Posterior cingulate gyrus (tissue), 11 donors: ENCODE measurements at regions not wholly inside any gene's neighbourhood (a gene's known extent, or its start where the extent isn't known, plus 50 kb on each side); places are given as distances from the start of the nearest gene placed in this dataset.

Experiments
- DNase-seq, 10 donors: peaks; one replicate each; pipeline versions ENCODE4 v3.0.0 to v3.0.0-alpha.2; 2020 to 2021; ENCODE audit warnings: mixed read lengths in 3 of 10
- intact Hi-C: fragments of 100-400 bp; cut with DNase I; formaldehyde crosslinking; loops from one replicate; pipeline ENCODE4 v1.15.1; 2023

DNA sequence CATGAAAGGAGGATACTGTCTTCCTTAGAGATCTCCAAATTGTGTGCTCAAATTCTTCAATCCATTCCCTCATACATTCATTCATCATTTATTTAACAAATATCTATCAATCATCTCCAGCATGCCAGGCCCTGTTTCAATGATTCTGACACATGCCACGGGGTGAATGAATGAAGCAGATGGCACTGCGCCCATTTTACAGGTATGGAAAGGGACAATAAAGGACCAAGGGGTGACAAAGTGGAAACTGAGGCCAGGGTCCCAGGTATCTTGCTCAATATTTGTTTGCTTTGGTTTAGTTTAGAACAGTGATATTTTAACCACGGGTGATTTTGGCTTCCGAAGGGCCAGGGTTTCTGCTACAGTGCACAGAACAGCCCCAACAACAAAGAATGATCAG lies 321.6 kb upstream of the RUNX1 start:
- no peak for DNase-seq
- intact Hi-C loops = no loop called here

DNA sequence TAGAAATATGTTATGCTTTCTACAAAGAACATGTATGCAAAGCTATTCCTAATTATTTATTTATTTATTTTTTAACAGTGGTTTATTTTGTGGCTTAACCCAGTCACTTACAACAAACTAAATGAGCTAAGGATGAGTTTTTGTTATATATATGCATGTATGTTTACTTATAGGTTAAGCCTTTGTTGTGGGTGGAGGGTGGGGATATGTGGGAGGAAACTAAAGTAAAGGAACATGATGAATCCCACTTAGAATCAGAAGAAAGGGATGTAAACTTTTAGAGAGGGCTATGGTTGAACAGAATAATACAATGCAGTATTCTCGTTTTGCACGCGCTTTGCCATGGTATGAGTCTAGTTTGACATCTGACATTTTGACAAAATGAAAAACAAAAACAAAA lies 321.0 kb upstream of the RUNX1 start:
- intact Hi-C loops = no loop called here
- DNase-seq = no peak

DNA sequence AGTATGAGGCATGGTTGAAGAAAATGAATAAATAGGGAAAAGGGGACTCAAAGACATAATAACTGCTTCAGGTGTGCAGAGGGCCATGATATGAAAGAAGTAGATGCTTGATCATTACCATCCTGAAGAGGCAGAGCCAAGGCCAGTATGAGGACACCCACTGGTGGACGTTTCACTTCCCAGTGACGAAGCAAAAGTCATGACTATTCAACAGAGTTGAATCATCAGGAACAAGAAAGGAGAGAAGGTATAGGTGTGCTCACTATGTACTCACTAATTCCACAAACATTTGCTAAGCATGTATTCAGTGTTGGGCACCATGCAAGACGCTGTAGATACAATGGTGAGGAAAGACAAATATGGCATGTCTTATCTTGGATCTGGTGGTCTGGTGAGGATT lies 319.2 kb upstream of the RUNX1 start:
- intact Hi-C loops = no loop called here
- no peak for DNase-seq

DNA sequence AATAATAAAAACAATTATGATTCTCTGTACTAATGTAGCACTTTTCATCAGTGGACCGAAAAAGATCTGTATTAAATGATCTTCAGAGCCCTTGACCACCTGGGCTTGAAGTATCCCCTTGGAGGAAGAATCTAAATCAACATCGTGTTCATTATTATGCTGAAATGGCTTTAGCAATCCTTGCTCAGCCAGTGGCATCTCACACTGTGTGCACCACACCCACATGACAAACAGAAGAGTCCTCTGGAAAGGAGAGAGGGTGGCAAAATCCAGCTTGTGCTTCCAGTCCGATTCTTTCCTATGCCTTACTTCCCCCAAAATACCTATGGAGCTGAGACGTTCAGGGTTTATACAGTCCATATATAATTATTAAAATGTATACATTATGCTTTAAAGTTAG lies 318.5 kb upstream of the RUNX1 start:
- no peak for DNase-seq
- intact Hi-C loops = no loop called here

DNA sequence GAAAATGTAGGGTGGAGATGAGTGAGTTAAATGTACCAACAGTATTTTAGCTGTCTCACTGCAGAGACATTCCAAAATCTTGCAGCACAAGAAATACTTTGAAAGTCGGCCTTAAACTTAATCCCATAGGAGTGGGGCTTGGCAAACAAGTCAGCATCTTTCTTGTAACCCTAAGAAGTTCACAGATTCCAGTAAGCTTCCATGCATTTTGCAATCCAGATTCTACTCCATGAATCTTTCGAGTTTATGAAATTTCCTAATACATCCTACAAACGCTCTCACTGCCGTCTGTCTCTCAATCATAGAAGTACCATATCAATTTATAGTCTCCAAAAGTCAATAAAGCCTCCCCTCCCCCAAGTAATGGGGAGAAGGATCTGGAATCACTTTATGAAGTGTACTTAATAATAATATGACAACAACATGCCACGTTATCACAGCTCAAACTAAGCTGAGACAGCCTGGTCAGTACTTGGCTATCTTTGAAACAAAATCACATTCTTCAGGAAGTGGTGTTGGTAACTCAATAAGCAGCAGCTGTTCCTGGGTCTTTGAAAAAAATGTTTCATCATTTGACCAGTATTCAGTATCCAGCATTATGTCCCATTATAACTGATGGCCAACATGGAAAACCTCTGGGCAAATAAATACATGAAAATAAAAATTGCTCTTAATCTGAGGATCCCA lies 317.4 kb upstream of the RUNX1 start:
- intact Hi-C loops = no loop called here
- DNase-seq = no peak

DNA sequence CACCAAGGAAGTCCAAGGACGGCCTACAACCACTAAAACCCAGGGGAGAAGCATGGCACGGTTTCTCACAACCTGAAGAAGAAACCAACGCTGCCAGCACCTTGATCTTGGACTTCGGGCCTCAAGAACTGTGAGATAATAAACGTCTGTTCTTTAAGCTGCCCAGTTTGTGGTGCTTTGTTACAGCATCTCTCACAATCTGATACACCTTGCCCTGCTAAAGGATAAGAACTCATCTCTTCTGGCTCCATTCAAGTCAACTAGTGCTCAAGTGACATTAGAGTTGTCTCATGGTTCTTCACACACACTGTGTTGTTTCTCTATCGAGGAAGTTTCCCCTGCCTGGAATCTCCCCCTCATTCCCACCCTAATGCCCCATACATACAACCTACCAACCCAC lies 314.4 kb upstream of the RUNX1 start:
- intact Hi-C loops = no loop called here
- DNase-seq = no peak

DNA sequence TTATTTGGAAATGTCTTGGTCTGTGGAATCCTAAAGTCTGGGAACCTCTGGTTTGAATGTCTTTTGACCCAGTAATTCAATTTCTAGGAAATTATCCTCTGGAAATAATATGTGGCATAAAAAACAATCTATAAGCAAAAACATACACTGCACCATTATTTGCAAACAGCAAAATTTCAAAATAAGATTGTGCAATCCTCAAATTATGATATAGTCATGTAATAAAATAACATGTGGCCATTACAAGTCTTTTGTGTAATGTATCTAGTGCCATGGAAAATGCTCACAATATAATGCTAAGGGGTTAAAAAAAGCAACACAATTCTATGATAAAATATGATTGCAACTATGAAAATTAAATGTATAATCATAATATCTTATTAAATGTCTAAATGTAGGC lies 312.9 kb upstream of the RUNX1 start:
- intact Hi-C loops = no loop called here
- no peak for DNase-seq

DNA sequence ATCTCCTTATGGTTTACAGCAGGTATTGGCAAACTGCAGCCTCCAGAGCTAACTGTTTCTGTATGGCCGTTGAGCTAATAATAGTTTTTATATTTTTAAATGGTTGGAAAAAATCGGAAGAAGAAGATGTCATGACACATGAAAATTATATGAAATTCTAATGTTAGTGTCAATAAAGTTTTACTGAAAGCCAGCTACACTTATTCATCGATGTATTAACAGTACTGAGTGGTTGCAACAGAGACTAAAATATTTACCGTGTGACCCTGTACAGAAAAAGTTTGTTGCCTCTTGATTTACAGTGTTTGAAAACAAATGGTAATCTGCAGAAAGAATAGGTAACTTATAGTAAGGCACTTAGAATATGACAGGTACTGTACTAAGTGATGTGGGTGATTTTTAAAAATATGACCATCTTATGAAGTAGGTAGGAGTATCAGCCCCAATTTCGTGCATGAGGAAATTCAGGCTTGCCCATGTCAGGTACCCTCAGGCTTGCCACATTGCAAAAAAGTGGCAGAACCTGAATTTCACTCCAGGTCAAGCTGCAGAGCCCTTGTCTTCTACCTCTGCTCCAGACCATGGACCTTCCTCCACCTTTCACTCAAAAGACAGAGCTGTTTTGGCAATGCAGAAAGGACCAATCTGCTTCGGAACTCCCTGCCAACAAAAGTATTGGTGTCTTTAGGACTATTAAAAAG lies 311.9 kb upstream of the RUNX1 start:
- intact Hi-C loops = no loop called here
- DNase-seq = no peak

DNA sequence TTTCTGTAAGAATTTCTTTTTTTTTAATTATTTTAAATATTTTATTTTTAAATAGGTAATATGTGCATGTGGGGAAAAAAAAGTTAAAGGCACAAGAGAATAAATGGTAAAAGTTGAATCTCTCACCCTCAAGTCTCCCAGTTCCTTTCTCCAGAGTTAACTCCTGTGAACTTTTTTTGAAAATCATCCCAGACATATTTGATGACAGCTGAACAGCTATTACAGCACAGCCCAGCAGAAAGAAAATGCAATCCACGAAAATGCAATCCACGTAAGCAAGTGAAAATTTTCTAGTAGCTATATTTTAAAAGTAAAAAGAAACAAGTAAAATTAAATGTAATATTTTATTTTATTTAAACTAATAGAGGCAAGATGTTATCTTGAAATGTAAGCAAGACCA lies 310.0 kb upstream of the RUNX1 start:
- intact Hi-C loops = no loop called here
- DNase-seq = no peak

DNA sequence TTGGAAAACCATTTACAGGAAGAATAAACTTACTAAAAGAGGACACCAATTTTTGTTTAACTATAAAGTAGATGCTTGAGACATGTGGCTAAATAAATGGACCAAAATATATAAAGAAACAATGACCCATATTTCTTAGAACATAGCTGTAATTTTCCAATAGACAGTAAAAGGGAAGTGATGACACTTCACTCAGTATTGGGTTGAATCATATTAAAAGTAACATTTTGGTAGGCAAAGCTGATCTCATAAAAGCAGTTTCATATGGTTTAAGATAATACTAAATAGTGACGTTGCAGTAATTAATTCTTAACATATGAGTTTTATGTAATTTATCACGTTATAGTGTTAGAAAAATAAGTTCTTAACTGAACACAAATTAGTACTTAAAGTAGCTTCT lies 308.9 kb upstream of the RUNX1 start:
- intact Hi-C loops = no loop called here

DNA sequence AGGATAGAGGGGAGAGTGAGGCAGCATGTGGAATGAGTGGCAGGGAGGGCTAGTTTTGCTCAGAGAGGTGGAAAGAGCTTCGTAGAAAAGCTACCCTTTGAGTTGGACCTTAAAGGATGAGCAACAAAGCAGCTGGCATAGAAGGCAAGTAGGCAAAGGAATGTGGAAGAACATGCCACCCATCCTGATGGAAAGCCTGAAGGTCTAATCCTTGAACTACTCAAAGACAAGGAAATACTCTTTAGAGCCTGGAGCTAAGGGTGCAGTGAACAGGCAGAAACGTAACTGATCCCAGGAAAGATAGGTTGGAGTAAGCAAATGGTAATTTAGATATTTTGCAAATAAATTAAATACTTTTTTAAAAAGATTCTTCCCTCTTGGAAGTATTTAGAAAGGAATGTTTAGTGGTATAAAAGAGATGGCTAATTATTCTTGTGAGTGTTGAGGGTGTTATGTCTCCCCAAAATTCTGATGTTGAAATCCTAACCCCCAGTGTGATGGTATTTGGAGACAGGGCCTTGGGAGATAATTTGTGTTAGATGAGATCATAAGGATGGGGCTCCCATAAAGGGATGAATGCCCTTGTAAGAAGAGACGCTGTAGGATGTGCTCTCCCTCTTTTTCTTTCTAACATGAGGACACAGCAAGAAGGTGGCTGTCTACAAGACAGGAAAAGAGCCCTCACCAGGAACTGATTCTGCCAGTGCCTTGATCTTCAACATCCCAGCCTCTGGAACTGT lies 308.1 kb upstream of the RUNX1 start:
- DNase-seq = no peak
- intact Hi-C loops = no loop called here

More for the DNA sequence above, 308.9 kb upstream of the RUNX1 start:
- no peak for DNase-seq

DNA sequence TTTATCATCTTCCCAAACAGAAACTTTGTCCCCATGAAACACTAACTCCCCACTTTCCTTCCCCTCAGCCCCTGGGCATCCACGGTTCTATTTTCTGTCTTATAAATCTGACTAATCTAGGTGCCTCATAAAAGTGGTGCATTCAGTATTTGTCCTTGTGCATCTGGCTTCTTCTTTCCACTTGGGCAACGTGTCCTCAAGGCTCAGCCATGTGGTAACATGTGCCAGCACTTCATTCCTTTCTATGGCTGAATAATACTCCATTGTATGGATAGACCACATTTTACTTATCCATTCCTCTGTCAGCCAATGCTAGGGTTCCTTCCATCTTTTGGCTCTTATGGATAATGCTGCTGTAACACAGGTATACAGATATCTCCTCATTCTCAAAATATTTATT lies 305.0 kb upstream of the RUNX1 start:
- DNase-seq = no peak
- intact Hi-C loops = no loop called here

DNA sequence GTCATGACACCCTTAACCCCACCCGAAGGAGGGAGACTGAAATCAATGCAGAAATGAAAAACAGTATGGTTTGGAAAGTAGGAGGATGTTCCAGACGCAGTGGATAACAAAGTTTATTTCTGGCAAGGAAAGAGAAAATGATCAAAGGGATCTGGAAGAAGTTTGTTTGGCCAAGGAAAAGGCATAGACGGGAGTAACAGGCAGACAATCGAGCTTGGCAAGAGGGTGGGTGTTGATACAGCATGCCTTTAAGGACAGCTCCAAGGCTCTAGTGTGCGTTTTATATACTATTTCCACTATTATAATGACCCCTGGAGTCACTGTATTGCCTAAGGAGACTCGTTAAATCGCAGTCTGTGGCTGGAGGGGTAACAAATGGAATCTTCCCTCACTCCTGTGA lies 303.7 kb upstream of the RUNX1 start:
- intact Hi-C loops = no loop called here
- no peak for DNase-seq

DNA sequence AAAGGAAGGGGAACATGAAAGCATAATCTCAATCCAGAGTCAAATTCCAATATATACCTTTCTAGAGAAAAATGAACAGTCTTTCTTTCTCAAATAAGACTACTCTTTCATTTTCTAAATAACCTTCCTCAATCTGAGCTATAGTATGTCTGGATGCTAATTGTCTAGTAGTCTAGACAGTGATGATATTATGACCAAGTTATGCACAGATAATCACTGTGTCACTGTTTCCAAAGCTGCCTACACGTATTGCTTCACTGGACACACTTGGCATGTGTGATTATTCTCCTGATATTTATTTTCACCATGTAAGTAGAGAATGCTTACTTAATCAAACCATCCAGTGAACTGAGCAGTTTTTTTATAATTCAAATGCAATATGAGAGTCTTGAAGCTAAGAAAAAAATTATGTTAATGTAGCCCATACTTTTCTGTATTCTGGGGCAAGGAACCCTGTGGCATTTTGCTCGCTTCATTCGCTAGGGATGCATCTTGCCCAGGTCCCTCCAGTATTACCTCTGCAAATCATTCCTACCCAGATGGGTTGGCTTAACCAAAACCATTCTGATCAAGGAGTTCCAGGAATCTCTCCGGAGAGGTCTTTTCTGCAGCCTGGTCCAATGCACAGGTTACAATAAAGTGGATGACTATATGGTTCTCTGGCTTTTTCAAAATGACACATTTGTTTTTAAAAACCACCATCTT lies 303.1 kb upstream of the RUNX1 start:
- intact Hi-C loops = no loop called here

DNA sequence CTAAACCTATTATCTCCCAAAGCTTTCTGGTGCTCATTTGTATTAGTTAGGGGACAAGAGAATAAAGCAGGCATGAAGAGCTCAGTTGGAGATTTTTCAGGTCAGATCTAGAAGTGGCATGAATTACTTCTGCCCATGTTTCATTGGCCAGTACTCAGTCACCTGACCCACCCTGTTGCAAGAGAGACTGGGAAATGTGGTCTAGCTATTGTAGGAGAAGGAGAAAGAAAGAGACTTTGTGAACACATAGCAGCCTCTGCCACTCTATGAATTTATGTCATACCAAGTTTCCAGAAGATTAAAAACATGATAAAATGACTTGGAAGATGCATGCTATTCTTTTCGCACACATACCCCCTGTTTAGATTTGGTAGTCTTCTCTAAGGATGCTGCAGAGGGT lies 302.3 kb upstream of the RUNX1 start:
- intact Hi-C loops = no loop called here
- no peak for DNase-seq

More for the DNA sequence above, 303.1 kb upstream of the RUNX1 start:
- DNase-seq = no peak

DNA sequence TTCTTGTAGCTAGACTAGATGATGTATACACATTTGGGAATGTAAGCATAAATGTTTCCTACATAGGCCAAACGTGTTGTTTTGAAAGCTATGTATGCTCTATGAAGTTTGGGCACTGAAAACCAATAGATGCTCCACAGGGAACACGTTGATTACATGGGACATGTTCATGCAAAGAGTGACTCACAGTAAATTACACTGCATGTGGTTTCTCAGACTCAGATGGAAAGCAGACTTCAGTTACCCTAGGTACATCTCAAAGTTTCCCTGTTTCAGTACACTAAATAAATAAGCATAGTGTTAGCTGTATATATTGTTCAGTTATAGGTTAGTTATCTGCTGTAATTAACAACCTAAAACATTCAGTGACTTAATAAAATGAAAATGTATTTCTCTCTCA lies 301.9 kb upstream of the RUNX1 start:
- no peak for DNase-seq
- intact Hi-C loops = no loop called here

DNA sequence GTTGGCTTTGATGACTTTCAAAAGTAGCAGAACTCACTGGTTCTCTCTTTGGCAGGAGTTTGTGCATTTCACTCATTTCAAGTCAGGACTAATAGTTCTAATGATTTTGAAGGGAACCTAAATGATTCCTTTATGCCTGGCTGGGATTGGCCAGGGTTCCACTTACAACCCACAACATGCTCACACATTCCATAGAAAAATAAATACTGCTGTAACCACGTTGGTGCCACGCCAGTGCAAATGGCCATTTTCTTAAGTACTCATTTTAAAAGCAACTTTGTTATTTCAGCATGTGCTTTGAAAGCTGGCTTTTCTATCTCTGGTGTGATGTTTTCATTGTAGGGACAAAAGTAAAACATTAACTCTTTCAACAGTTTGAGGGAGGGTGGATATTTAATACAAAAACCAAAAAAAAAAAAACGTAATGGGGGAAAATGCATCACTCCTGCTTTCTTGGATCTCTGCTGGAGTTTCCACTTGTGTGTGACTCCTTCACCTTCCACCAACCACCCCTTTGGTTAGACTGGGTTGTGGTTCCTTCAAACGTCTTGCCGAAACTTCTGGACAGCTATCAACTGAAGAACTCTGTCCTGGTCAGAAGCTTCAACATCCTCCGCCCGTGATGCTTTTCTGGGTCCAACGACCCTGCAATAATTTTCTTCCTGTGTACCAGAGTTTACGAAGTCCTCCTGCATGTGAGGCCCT lies 300.4 kb upstream of the RUNX1 start:
- DNase-seq = no peak
- intact Hi-C loops = no loop called here

DNA sequence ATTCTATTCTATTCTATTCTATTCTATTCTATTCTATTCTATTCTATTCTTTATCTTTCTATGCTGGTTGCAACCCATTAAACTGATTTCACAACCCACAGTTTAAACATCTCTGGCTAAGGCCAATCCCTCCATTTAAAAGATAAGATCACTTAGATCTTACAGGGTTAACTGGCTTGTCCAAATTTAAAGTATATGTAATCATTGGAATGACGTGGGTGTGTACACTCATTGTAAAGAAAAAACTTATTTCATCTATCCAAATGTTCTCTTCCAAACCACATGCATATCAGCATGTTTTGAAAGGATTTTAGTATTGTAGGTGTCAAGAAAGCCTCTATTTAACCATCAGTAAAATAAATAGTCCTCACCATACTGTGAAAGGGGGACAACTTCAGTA lies 299.6 kb upstream of the RUNX1 start:
- DNase-seq = no peak

DNA sequence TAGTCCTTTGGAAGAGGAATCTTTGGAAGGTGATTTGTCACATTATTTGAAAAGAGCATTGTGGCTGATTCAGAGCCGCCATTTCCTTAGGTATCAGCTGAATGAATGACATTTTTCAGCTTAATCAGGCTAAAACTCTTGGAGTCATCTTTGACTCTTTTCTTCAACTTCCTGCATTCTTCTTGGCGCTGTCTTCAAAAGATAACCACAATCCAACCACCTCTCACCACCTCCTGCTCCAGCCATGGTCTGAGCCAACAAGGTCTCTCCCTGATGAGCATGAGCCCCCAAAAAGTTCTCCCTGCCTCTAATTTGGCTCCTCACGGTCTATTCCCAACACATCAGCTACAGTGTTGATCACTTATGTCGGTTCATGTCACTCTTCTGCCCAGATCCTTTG lies 297.6 kb upstream of the RUNX1 start:
- DNase-seq = no peak
- intact Hi-C loops = no loop called here

More for the DNA sequence above, 299.6 kb upstream of the RUNX1 start:
- intact Hi-C loops = no loop called here

DNA sequence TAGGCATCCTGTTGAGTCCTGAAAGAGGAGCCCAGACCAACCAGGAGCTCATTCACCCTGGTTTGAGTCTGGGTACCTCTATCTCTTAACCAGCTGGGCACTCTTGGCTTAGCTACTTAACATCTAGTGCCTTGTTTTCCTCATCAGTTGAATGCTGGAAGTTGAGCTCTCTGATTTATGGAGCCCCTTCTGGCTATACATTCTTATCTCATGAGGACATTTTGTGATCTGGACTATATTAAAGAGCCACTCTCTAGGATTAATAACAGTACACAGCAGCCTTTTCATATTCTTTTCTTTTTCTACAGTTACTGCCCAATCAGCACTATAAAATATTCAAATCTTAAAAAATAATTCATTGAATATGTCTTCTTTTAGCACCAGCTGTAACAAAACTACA lies 296.9 kb upstream of the RUNX1 start:
- no peak for DNase-seq
- intact Hi-C loops = no loop called here

DNA sequence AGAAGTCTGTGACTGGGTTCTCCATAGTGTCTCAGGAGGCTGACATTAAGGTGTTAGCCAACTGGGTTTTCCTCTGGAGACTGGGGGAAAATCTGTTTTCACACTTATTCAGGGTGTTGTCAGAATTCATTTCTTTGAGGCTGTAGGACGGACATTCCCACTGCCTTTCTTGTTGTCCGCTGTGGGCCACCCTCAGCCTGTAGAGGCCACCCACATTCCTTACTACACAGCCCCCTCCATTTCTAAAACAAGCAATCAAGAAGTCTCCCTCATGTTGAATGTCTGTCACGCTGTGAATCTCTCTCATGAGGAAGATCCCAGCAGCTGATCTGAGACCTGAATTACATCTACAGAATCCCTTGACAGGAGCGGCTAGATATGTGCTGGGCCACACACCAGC lies 295.5 kb upstream of the RUNX1 start:
- intact Hi-C loops = no loop called here

More for the DNA sequence above, 295.5 kb upstream of the RUNX1 start:
- no peak for DNase-seq
